Natural killer cell (primary cell): ENCODE measurements at regions not wholly inside any gene's neighbourhood (a gene's known extent, or its start where the extent isn't known, plus 50 kb on each side); places are given as distances from the start of the nearest gene placed in this dataset.

Source experiments
- ATAC-seq, 3 donors: fragments of 150-1000 bp in 2 of 3; fragments of 200-7000 bp in 1 of 3; cut with Tn5 transposase; 1 replicate in 1 of 3; 2 replicates in 2 of 3; pipeline ENCODE4 v1.10.0; 2021; ENCODE audit warnings: mild to moderate bottlenecking in 2 of 3, moderate library complexity in 2 of 3
- DNase-seq, 2 donors: peaks; one replicate each; pipeline versions ENCODE4 v3.0.0 to v3.0.0-alpha.2; 2013 to 2021; ENCODE audit warnings: mixed read lengths in 1 of 2
- H3K27ac ChIP-seq: one replicate; pipeline ENCODE4 v1.5.1; 2013; ENCODE audit warnings: mild to moderate bottlenecking, low read length
- H3K27me3 ChIP-seq: one replicate; pipeline ENCODE4 v1.6.1; 2013; ENCODE audit warnings: low read length; ENCODE audit not compliant: control insufficient read depth, insufficient read depth
- H3K36me3 ChIP-seq: one replicate; pipeline ENCODE4 v1.6.1; 2013; ENCODE audit warnings: low read length; ENCODE audit not compliant: control insufficient read depth, insufficient read depth
- H3K4me1 ChIP-seq: one replicate; pipeline ENCODE4 v1.6.1; 2013; ENCODE audit warnings: low read length; ENCODE audit not compliant: control insufficient read depth, insufficient read depth
- H3K4me3 ChIP-seq: one replicate; pipeline ENCODE4 v1.5.1; 2013; ENCODE audit warnings: low read length
- H3K9me3 ChIP-seq: one replicate; pipeline ENCODE4 v1.6.1; 2013; ENCODE audit warnings: low read length; ENCODE audit not compliant: control insufficient read depth, insufficient read depth
- H3K27ac Mint-ChIP-seq, 2 donors: one replicate each; pipeline ENCODE4 v1.8.0; 2022; ENCODE audit warnings: mild to moderate bottlenecking in 2 of 2, mixed read lengths in 2 of 2, moderate library complexity in 1 of 2
- H3K27me3 Mint-ChIP-seq, 2 donors: one replicate each; pipeline ENCODE4 v1.8.0; 2022; ENCODE audit warnings: low read depth in 2 of 2, mixed read lengths in 2 of 2
- H3K36me3 Mint-ChIP-seq: one replicate; pipeline ENCODE4 v1.8.0; 2022; ENCODE audit warnings: mixed read lengths
- H3K4me1 Mint-ChIP-seq, 2 donors: one replicate each; pipeline ENCODE4 v1.8.0; 2022; ENCODE audit warnings: mixed read lengths in 2 of 2
- H3K4me3 Mint-ChIP-seq: one replicate; pipeline ENCODE4 v1.8.0; 2022; ENCODE audit warnings: mild to moderate bottlenecking, moderate library complexity, mixed read lengths
- H3K9me3 Mint-ChIP-seq, 2 donors: one replicate each; pipeline ENCODE4 v1.8.0; 2022; ENCODE audit warnings: mixed read lengths in 2 of 2
- CTCF ChIP-seq: fragments of 200-600 bp; IDR thresholded peaks from one replicate; pipeline ENCODE4 v1.8.0; 2022; ENCODE audit warnings: antibody characterized with exemption
- WGBS: methylation state at CpG from one replicate; pipeline ENCODE4 v1.1.7; 2013; ENCODE audit warnings: missing lambda C conversion rate; ENCODE audit not compliant: insufficient coverage; 5-methylcytosine and 5-hydroxymethylcytosine counted together
- intact Hi-C: fragments of 100-400 bp; cut with micrococcal nuclease; formaldehyde crosslinking; loops from one replicate; pipeline ENCODE4 v1.14.2; 2022

GRCh38 chr1:232196042-232196441, 433.9 kb downstream of the SIPA1L2 start:
- H3K36me3 Mint-ChIP-seq = peaks cover under 1% of the 10 kb centered on the region
- intact Hi-C loops = no loop called here
- ATAC-seq = no peak
- H3K4me1 Mint-ChIP-seq = no peaks in the 10 kb centered on the region
- no peak overlapping the region for H3K27ac Mint-ChIP-seq
- no peak overlapping the region for H3K4me3 ChIP-seq
- no peaks in the 10 kb centered on the region for H3K36me3 ChIP-seq
- H3K27me3 ChIP-seq = no peaks in the 10 kb centered on the region
- WGBS = 75% methylated on average over 1 of the region's 1 CpG
- H3K27me3 Mint-ChIP-seq = peaks cover 7 to 8% of the 10 kb centered on the region in 2 donors
- H3K4me3 Mint-ChIP-seq = no peak overlapping the region
- H3K9me3 ChIP-seq = peaks cover 5% of the 10 kb centered on the region
- TF ChIP-seq CTCF = no peak
- H3K27ac ChIP-seq = no peak overlapping the region
- no peaks in the 10 kb centered on the region for H3K4me1 ChIP-seq
- DNase-seq = no peak
- peaks cover 0 to 3% of the 10 kb centered on the region in 2 donors for H3K9me3 Mint-ChIP-seq

GRCh38 chr1:232194424-232194823, 435.5 kb downstream of the SIPA1L2 start:
- TF ChIP-seq CTCF = no peak
- 89% methylated on average over 1 of the region's 1 CpG for WGBS
- H3K27ac ChIP-seq = no peak overlapping the region
- intact Hi-C loops = no loop called here
- no peaks in the 10 kb centered on the region for H3K36me3 ChIP-seq
- H3K9me3 Mint-ChIP-seq = no peaks in the 10 kb centered on the region
- DNase-seq (no peak), ATAC-seq (no peak)
- no peak overlapping the region for H3K4me3 Mint-ChIP-seq
- no peaks in the 10 kb centered on the region for H3K27me3 ChIP-seq
- no peaks in the 10 kb centered on the region for H3K4me1 ChIP-seq
- H3K4me1 Mint-ChIP-seq = no peaks in the 10 kb centered on the region
- no peaks in the 10 kb centered on the region for H3K36me3 Mint-ChIP-seq
- H3K27me3 Mint-ChIP-seq = peaks cover 11 to 16% of the 10 kb centered on the region in 2 donors
- H3K9me3 ChIP-seq = no peaks in the 10 kb centered on the region
- H3K4me3 ChIP-seq = no peak overlapping the region
- H3K27ac Mint-ChIP-seq = no peak overlapping the region

- Histone ChIP-seq H3K36me3 (no peaks in the 10 kb centered on the region), H3K27ac (no peak overlapping the region), H3K27me3 (no peaks in the 10 kb centered on the region), H3K4me1 (no peaks in the 10 kb centered on the region), H3K4me3 (no peak overlapping the region), H3K9me3 (no peaks in the 10 kb centered on the region)
- Mint-ChIP-seq H3K9me3 (no peaks in the 10 kb centered on the region), H3K4me3 (no peak overlapping the region), H3K27me3 (peaks cover 11 to 16% of the 10 kb centered on the region in 2 donors), H3K36me3 (no peaks in the 10 kb centered on the region), H3K27ac (no peak overlapping the region), H3K4me1 (no peaks in the 10 kb centered on the region)
- intact Hi-C loops = no loop called here
- DNase-seq (no peak), ATAC-seq (no peak)
- no peak for TF ChIP-seq CTCF
Observed at GRCh38 chr1:232193451-232193783, 436.5 kb downstream of the SIPA1L2 start.

GRCh38 chr1:232192781-232193450, 437.0 kb downstream of the SIPA1L2 start:
- Histone ChIP-seq H3K9me3 (no peaks in the 10 kb centered on the region), H3K4me1 (no peaks in the 10 kb centered on the region), H3K4me3 (no peak overlapping the region), H3K27me3 (no peaks in the 10 kb centered on the region), H3K36me3 (no peaks in the 10 kb centered on the region), H3K27ac (no peak overlapping the region)
- H3K9me3 Mint-ChIP-seq = no peaks in the 10 kb centered on the region
- no peaks in the 10 kb centered on the region for H3K4me1 Mint-ChIP-seq
- no peak overlapping the region for H3K4me3 Mint-ChIP-seq
- intact Hi-C loops = no loop called here
- DNase-seq (no peak), ATAC-seq (no peak)
- peaks cover 11 to 16% of the 10 kb centered on the region in 2 donors for H3K27me3 Mint-ChIP-seq
- TF ChIP-seq CTCF = no peak
- no peak overlapping the region for H3K27ac Mint-ChIP-seq
- 81% methylated on average over 3 of the region's 3 CpGs for WGBS
- H3K36me3 Mint-ChIP-seq = no peaks in the 10 kb centered on the region
